ENCODE measurements at regions not wholly inside any gene's neighbourhood (a gene's known extent, or its start where the extent isn't known, plus 50 kb on each side); places are given as distances from the start of the nearest gene placed in this dataset.

DNA sequence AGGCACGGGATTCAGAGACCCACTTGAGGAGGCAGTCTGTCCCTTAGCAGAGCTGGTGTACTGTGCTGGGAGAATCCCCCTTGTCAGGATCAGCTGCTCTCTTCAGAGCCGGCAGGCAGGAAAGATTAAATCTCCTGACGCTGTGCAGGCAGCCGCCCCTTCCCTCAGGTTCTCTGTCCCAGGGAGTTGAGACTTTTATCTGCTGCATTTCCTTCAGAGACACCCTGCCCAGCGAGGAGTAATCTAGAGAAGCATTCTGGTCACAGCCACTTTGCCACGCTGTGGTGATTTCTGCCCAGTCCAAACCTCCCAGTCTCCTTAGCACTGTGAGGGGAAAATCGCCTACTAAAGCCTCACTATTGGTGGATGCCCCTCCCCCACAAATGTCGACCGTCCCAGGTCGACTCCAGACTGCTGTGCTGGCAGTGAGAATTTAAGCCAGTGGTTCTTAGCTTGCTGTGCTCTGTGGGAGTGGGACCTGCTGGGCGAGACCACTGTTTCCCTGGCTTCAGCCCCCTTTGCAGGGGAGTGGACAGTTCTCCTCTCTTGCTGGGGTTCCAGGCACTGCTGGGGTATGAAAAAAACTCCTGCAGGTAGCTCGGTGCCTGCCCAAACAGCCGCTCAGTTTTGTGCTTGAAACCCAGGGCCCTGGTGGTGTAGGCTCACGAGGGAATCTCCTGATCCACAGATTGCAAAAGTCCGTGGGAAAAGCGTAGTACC, 265.4 kb downstream of the ZWINT start:
- TF ChIP-seq, protein P1, sequence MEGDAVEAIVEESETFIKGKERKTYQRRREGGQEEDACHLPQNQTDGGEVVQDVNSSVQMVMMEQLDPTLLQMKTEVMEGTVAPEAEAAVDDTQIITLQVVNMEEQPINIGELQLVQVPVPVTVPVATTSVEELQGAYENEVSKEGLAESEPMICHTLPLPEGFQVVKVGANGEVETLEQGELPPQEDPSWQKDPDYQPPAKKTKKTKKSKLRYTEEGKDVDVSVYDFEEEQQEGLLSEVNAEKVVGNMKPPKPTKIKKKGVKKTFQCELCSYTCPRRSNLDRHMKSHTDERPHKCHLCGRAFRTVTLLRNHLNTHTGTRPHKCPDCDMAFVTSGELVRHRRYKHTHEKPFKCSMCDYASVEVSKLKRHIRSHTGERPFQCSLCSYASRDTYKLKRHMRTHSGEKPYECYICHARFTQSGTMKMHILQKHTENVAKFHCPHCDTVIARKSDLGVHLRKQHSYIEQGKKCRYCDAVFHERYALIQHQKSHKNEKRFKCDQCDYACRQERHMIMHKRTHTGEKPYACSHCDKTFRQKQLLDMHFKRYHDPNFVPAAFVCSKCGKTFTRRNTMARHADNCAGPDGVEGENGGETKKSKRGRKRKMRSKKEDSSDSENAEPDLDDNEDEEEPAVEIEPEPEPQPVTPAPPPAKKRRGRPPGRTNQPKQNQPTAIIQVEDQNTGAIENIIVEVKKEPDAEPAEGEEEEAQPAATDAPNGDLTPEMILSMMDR (IDR thresholded peaks at IDR 0.05) = no peak
- TF ChIP-seq POLR2A (IDR thresholded peaks at IDR 0.05) = no peak

All from uterus (tissue), 2 donors.